ENCODE measurements at regions not wholly inside any gene's neighbourhood (a gene's known extent, or its start where the extent isn't known, plus 50 kb on each side); places are given as distances from the start of the nearest gene placed in this dataset.

DNA sequence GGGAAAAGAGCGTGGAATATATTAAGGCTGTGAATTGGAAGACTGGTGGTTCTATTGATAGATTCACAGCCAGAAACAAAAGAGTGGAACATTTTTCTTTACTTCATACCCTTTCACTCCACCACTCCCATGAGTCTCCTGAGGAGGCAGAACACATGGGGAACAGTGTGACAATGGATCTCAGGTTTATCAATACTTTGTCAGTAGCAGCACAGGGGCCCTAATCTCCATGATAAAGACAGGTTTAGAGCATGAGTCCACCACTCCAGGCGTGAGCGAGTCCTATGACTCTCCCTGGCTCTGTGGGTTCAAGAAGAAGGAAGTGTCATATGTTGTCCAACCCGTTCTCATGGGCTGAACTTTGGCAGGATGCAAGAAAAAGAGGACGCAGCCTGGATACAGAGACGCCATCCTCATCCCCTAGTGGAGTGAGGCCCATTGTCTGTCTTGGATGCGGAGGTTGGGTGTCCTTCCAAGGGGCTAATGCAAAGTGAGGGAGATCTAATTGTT, 361.2 kb downstream of the TMEM114 start:
- H3K4me3 ChIP-seq (ENCODE audit: low read length), result no peak overlapping the region
- no peak for DNase-seq (ENCODE audit: low read depth)
- TF ChIP-seq, protein P1, sequence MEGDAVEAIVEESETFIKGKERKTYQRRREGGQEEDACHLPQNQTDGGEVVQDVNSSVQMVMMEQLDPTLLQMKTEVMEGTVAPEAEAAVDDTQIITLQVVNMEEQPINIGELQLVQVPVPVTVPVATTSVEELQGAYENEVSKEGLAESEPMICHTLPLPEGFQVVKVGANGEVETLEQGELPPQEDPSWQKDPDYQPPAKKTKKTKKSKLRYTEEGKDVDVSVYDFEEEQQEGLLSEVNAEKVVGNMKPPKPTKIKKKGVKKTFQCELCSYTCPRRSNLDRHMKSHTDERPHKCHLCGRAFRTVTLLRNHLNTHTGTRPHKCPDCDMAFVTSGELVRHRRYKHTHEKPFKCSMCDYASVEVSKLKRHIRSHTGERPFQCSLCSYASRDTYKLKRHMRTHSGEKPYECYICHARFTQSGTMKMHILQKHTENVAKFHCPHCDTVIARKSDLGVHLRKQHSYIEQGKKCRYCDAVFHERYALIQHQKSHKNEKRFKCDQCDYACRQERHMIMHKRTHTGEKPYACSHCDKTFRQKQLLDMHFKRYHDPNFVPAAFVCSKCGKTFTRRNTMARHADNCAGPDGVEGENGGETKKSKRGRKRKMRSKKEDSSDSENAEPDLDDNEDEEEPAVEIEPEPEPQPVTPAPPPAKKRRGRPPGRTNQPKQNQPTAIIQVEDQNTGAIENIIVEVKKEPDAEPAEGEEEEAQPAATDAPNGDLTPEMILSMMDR (IDR thresholded peaks at IDR 0.05; ENCODE audit: insufficient read depth, low read depth, low read length, missing control alignments), result no peak

DNA sequence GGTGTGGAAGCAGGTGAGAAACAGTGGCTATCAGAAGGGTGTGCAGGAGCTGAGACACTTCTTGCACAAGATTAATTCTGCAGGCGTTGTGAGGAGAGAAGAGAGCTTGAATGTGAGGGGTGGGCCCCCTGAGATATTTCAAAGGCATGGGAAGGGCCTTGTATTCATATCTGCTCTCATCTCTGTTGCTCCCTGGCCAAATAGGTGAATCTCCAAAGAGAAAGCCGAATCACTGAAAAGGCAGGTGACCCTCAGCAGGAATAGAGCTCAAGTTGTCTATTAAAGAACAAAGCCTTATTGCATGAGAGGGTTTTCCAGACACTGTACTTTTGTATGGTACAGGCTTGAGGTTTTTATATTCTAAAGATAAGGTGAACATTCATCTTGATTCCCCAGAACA, 373.1 kb downstream of the TMEM114 start:
- TF ChIP-seq, protein P1 (IDR thresholded peaks at IDR 0.05; ENCODE audit: insufficient read depth, low read depth, low read length, missing control alignments), result no peak
- no peak for DNase-seq (ENCODE audit: low read depth)
- H3K4me3 ChIP-seq (ENCODE audit: low read length), result no peak overlapping the region

DNA sequence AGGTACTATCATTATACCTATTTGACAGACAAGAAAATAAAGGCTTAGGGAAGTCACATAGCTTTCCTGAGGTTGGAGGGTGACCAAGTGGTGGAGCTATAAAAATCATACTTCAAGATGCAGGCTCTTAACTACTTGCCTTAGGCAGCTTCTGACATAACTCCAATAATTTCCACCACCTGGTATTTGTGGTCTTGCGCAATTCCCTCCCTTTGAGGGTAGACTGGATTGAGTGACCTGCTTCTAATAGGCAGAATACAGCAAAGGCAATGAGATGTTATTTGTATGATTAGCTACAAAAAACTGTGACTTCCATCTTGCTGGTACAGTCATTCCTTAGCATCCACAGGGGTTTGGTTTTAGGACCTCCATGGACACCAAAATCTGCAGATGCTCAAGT, 385.5 kb downstream of the TMEM114 start:
- DNase-seq (ENCODE audit: low read depth), result no peak
- no peak overlapping the region for H3K4me3 ChIP-seq (ENCODE audit: low read length)
- TF ChIP-seq, protein P1 (IDR thresholded peaks at IDR 0.05; ENCODE audit: insufficient read depth, low read depth, low read length, missing control alignments), result no peak

DNA sequence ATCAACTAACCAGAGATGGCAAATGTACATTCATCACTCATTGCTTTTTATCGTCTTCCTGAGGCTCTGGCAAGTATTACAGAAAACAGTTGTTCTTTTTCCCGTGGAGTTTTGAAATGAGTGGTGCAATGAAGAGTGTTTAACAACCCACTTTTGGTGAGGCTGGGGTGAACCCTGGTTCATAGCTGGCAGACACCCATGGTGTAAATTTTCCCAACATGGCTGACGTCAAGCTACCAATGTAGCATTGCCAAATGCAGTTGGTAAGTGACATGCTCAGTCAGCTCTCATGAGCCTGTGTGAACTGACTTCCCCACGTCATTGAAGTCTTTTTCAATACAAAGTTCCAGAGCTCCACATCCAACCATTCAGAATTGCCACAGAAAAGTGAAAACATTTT, 386.2 kb downstream of the TMEM114 start:
- no peak for DNase-seq (ENCODE audit: low read depth)
- no peak overlapping the region for H3K4me3 ChIP-seq (ENCODE audit: low read length)
- TF ChIP-seq, protein P1 (IDR thresholded peaks at IDR 0.05; ENCODE audit: insufficient read depth, low read depth, low read length, missing control alignments), result no peak

DNA sequence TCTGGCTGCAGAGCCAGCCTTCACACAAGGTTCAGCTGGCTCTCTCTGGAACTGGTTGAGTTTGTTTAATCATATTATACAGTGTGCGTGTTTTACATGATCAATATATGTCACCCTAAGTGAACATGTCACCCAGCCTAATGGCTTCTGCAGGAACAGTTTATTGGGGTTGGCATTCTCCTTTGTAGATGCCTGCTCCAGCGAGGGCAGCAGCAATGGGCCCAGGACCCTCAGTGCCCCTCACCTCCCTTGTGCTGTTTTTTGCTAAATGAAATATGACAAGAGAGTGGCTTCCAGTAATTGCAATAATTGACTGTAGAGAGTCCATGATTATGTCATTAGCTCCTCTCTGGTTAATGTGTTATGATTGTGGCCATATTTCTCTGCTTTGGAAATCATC, 387.2 kb downstream of the TMEM114 start:
- TF ChIP-seq, protein P1 (IDR thresholded peaks at IDR 0.05; ENCODE audit: insufficient read depth, low read depth, low read length, missing control alignments), result no peak
- no peak overlapping the region for H3K4me3 ChIP-seq (ENCODE audit: low read length)
- no peak for DNase-seq (ENCODE audit: low read depth)

DNA sequence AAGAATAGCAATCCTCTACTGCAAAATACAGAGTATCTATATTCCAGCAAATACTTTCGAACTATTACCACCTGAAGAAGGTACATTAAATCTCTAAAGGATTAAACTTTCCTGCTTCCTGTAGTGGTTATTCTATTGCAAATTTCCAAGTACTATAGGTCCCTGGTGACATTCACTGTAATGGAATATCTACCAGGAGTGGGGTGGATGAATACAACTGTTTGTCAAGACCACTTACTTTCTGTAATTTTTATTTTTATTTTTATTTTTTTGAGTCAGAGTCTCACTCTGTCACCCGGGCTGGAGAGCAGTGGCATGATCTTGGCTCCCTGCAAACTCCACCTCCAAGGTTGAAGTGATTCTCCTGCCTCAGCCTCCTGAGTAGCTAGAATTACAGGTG, 389.5 kb downstream of the TMEM114 start:
- no peak for DNase-seq (ENCODE audit: low read depth)
- no peak overlapping the region for H3K4me3 ChIP-seq (ENCODE audit: low read length)
- TF ChIP-seq, protein P1 (IDR thresholded peaks at IDR 0.05; ENCODE audit: insufficient read depth, low read depth, low read length, missing control alignments), result no peak

DNA sequence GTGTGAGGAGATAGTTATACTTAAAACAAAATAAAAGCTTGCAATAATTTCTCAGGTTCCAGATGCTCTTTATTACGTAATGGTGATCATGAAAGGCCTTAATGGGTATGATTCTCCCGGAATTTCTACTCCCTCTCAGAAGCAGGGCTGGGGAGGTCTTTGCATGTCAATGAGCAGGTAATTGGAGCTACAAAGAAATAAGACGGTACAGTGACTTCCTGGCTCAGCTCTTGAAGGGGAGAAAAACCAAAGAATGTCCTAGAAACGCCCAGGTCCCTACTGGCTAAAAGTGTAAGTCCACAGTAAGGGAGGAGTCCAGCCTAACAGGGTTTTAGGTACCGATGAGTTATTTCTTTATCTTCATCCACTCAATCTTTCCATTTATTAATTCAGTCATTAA, 390.9 kb downstream of the TMEM114 start:
- no peak overlapping the region for H3K4me3 ChIP-seq (ENCODE audit: low read length)
- TF ChIP-seq, protein P1 (IDR thresholded peaks at IDR 0.05; ENCODE audit: insufficient read depth, low read depth, low read length, missing control alignments), result no peak
- DNase-seq (ENCODE audit: low read depth), result no peak
